Upper lobe of right lung (tissue), 1 donor: ENCODE measurements at regions not wholly inside any gene's neighbourhood (a gene's known extent, or its start where the extent isn't known, plus 50 kb on each side); places are given as distances from the start of the nearest gene placed in this dataset.

Source experiments
- ATAC-seq: fragments of 200-7000 bp; cut with Tn5 transposase; one replicate; pipeline ENCODE4 v1.9.1; 2020; ENCODE audit warnings: mild to moderate bottlenecking, moderate library complexity
- DNase-seq: peaks from one replicate; pipeline ENCODE4 v3.0.0-alpha.2; 2020
- H3K27ac ChIP-seq: fragments of 200-600 bp; one replicate; pipeline ENCODE4 v1.8.0; 2022
- H3K27me3 ChIP-seq: fragments of 200-600 bp; one replicate; pipeline ENCODE4 v1.8.0; 2022; ENCODE audit warnings: mild to moderate bottlenecking
- H3K36me3 ChIP-seq: fragments of 200-600 bp; one replicate; pipeline ENCODE4 v1.8.0; 2022
- H3K4me1 ChIP-seq: fragments of 200-600 bp; one replicate; pipeline ENCODE4 v1.8.0; 2022
- H3K4me3 ChIP-seq: fragments of 200-600 bp; one replicate; pipeline ENCODE4 v1.8.0; 2022; ENCODE audit warnings: mild to moderate bottlenecking
- H3K9me3 ChIP-seq: fragments of 200-600 bp; one replicate; pipeline ENCODE4 v1.8.0; 2022
- CTCF ChIP-seq: fragments of 200-600 bp; IDR thresholded peaks from one replicate; pipeline ENCODE4 v1.8.0; 2022; ENCODE audit warnings: antibody characterized with exemption
- intact Hi-C: fragments of 100-400 bp; cut with DNase I; formaldehyde crosslinking; loops from one replicate; pipeline ENCODE4 v1.11.0; 2022
- donor health status: DM: no; HTN: yes; CAD: no; lungs with severe emphysema.

GRCh38 chr2:63668466-63668865, 79.7 kb downstream of the MDH1 start:
- intact Hi-C loops, result no loop called here
- Histone ChIP-seq H3K36me3 (no peaks in the 10 kb centered on the region), H3K9me3 (no peaks in the 10 kb centered on the region), H3K4me1 (no peaks in the 10 kb centered on the region), H3K4me3 (no peak overlapping the region), H3K27me3 (no peaks in the 10 kb centered on the region), H3K27ac (no peak overlapping the region)
- ATAC-seq (no peak), DNase-seq (no peak)
- no peak for TF ChIP-seq CTCF

GRCh38 chr2:63669596-63669995, 80.8 kb downstream of the MDH1 start:
- H3K27ac ChIP-seq, result no peak overlapping the region
- no peaks in the 10 kb centered on the region for H3K27me3 ChIP-seq
- DNase-seq (no peak), ATAC-seq (no peak)
- TF ChIP-seq CTCF, result no peak
- intact Hi-C loops, result no loop called here
- no peak overlapping the region for H3K4me3 ChIP-seq
- H3K36me3 ChIP-seq, result no peaks in the 10 kb centered on the region
- no peaks in the 10 kb centered on the region for H3K9me3 ChIP-seq
- no peaks in the 10 kb centered on the region for H3K4me1 ChIP-seq

GRCh38 chr2:63673865-63674533, 85.2 kb downstream of the MDH1 start:
- DNase-seq, result no peak
- intact Hi-C loops, result no loop called here
- ATAC-seq, result no peak

GRCh38 chr2:63675026-63675425, 86.3 kb downstream of the MDH1 start:
- intact Hi-C loops, result no loop called here
- TF ChIP-seq CTCF, result no peak

More at GRCh38 chr2:63673865-63674533, 85.2 kb downstream of the MDH1 start:
- Histone ChIP-seq H3K27ac (no peak overlapping the region), H3K36me3 (no peaks in the 10 kb centered on the region), H3K4me1 (no peaks in the 10 kb centered on the region), H3K4me3 (no peak overlapping the region), H3K9me3 (no peaks in the 10 kb centered on the region), H3K27me3 (no peaks in the 10 kb centered on the region)
- no peak for TF ChIP-seq CTCF

GRCh38 chr2:63676135-63676534, 87.4 kb downstream of the MDH1 start:
- TF ChIP-seq CTCF, result no peak
- H3K36me3 ChIP-seq, result no peaks in the 10 kb centered on the region
- DNase-seq, result no peak
- intact Hi-C loops, result no loop called here
- no peak overlapping the region for H3K27ac ChIP-seq
- H3K4me1 ChIP-seq, result no peaks in the 10 kb centered on the region
- H3K4me3 ChIP-seq, result no peak overlapping the region
- no peaks in the 10 kb centered on the region for H3K9me3 ChIP-seq
- ATAC-seq, result no peak
- no peaks in the 10 kb centered on the region for H3K27me3 ChIP-seq

More at GRCh38 chr2:63675026-63675425, 86.3 kb downstream of the MDH1 start:
- no peak overlapping the region for H3K27ac ChIP-seq
- no peaks in the 10 kb centered on the region for H3K4me1 ChIP-seq
- DNase-seq (no peak), ATAC-seq (no peak)
- H3K9me3 ChIP-seq, result no peaks in the 10 kb centered on the region
- no peaks in the 10 kb centered on the region for H3K36me3 ChIP-seq
- no peaks in the 10 kb centered on the region for H3K27me3 ChIP-seq
- no peak overlapping the region for H3K4me3 ChIP-seq

- no peak overlapping the region for H3K27ac ChIP-seq
- intact Hi-C loops, result no loop called here
- DNase-seq (no peak), ATAC-seq (no peak)
- no peak overlapping the region for H3K4me3 ChIP-seq
- H3K9me3 ChIP-seq, result no peaks in the 10 kb centered on the region
- no peak for TF ChIP-seq CTCF
- H3K4me1 ChIP-seq, result no peaks in the 10 kb centered on the region
- no peaks in the 10 kb centered on the region for H3K36me3 ChIP-seq
- no peaks in the 10 kb centered on the region for H3K27me3 ChIP-seq
Measured at GRCh38 chr2:63678085-63678484, 89.3 kb downstream of the MDH1 start.
